Lung microvascular endothelial cell (primary cell): ENCODE measurements at regions not wholly inside any gene's neighbourhood (a gene's known extent, or its start where the extent isn't known, plus 50 kb on each side); places are given as distances from the start of the nearest gene placed in this dataset.
"Not testable (repeated sequence)": the region's sequence is repeated elsewhere in the genome, so short reads cannot be mapped to it uniquely, and the experiment has no call there.

Experiments
- DNase-seq, 2 donors: peaks; one replicate each; pipeline versions ENCODE4 v3.0.0 to v3.0.0-alpha.2; 2010; ENCODE audit warnings: low read depth in 2 of 2

DNA sequence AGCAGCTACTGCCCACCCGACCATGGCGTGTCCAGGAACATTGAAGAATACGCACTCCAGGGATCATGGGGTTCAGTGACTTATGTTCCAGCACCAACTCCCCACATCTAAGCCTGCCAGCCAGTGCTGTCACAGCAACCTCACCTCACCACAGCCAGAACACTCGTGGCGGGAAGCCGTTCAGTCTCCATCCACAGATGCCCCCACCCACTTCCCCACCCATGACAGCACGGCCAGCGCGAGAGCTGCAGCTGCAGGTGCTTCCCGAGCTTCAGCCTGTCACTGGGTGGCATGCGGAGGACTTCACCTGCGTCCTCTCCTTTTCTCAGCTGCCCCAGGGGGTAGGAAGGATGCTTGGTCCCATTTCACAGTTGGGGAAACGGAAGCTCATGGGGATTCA lies 50.3 kb downstream of the RBFOX3 start:
- DNase-seq = no peak

DNA sequence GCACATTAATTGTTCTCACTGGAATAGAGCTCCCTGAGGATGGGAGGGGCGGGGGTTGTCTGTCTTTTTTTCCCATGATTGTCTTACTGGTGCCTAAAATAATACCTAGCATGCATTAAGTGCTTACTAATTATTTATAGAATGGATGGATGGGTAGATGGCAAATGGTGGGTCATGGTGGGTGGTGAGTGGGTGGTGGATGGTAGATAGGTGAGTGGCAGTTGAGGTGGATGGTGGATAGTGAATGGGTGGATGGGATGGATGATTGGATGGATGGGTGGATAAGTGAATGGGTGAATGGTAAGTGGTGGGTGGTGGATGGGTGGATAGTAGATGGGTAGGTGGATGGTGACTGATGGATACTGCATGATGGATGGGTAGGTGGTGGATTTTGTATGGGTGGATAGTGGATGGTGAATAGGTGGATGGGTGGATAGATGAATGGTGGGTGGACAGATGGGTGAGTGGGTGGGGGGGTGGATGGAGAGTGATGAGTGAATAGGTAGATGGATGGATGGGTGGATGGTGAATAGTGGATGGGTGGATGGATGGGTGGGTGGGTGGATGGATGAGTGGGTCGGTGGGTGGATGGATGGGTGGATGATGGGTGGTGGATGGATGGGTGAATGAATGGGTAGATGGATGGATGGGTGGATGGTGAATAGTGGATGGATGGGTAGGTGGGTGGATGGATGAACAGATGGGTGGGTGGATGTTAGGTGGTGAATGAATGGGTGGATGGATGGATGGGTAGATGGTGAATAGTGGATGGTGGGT lies 51.6 kb downstream of the RBFOX3 start:
- no peak for DNase-seq

DNA sequence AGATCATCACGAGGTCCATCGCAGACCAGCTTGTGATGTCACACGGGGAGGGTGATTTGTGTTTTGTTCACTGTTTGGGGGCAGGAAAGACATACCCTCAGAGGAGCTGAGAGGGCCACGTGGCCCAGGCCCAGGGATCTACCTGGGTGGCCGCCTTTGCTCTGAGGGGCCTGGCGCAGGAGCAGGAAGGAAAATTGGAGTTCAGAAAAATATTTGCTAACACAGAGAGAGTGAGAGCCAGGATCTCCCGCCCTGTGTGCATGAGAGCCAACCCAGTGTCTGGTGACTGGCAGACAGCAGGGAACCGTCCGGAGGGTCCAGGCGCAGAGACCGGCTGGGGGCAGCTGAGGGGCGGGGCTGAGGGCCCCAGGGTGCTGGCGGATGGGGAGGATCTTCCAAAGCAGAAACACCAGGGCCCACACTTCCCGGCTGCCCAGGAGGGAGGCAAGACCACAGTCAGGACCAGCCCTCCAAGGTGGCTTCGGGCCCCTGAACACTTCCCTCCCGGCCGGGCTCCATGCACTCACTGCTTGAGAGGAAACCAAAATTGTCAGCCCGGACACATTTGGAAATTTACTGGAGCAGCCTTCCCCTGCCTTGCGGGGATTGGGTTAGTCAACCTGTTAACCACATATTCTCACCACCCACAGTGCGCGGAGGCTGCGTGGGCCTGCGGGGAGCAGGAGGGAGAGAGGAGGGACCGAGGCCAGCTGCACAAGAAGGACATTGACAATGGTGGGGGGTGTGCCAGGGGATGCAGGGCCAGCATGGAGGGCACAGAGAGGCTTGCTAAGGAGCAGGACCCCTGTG lies 52.6 kb downstream of the RBFOX3 start:
- DNase-seq = no peak

DNA sequence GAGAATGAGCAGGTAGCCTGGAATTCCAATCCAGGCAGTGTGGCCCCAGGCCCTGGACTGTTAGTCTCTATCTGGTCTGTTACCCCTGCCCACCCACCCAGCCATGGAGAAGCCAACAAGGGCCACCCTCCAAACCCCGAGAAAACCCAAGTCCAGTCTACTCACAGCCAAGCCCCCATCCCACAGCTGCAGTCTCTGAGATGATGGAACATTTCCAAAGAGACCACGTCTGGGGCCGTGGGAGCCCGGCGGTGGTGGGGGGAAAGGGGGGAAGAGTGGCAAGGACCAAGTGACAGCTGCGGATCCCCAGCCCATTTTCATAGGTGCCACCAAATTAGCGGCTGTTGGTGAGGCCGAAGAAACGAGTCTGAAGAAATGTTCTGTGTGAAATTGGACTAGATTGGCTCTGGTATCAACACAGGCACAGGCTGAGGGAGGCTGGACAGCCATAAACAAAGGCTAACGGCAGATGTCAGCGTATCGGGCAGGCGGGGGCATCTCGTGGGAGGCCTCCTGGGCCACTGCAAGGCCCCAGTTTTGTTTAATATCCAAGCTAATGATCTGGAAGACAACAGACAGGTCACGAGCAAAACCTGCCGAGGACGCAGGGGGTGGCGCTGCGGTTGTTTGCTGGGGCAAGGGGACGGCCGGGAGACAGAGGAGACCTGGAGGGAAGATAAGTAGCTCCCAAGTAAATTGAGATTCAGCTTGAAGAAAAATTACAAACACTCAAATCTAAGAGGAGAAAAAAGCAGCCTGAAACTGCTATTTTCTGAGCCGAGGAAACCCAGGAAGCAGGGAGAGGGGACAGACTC lies 53.4 kb downstream of the RBFOX3 start:
- no peak for DNase-seq

DNA sequence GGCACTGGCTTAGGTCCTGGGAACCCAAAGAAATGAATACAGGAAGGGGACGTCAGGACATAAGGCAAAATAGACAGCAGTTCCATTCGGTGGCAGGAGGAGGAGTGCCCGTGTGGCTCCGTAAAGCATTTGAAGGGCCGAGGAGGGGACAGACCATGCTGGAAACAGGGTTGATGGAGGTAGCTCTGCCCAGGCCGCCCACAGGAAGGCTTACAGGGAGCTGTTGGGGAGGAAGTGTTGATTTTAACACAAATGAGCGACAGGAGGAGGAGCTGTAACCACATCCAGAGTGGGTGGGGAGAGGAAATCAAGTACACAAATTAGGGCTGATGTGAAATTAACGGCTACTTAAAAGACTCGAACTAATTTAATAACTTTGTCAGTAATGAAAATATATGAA lies 54.6 kb downstream of the RBFOX3 start:
- no peak for DNase-seq

GRCh38 chr17:79555543-79555942 lies 55.3 kb downstream of the RBFOX3 start:
- no peak for DNase-seq

DNA sequence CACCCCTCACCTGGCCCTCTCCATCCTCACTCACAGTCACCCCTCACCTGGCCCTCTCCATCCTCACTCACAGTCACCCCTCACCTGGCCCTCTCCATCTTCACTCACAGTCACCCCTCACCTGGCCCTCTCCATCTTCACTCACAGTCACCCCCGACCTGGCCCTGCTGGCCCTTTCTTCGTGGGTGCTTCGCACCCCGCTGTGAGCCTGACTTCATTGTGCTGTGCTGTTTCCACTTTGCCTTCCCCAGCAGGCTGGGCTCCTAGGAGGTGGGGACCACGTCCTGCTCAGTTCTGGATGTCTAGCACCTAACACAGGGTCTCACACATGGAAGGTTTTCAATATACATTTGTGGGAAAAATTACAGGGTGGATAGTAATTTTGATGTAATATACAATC lies 56.5 kb downstream of the RBFOX3 start:
- DNase-seq = not testable (repeated sequence)

DNA sequence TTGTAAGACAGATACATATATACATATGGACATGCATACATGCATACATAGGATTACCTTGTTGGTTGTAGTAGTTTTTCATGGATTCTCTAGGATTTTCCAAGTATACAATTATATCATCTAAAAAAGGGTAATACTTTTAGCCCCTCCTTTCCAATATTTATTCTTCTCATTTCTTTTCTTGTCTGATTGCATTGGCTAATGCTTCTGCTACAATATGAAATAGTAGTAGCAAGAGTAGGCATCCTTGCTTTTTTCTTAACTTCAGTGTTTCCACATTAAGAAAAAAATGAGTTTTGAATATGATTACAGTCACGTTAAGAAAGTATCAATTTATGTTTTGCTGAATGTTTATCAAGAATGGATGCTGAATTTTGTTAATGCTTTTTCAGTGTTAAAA lies 58.0 kb downstream of the RBFOX3 start:
- DNase-seq = no peak

- no peak for DNase-seq
These were observed 58.4 kb downstream of the RBFOX3 start for GRCh38 chr17:79552405-79552804.

- DNase-seq = no peak
These were observed 61.5 kb downstream of the RBFOX3 start for GRCh38 chr17:79549141-79549915.

DNA sequence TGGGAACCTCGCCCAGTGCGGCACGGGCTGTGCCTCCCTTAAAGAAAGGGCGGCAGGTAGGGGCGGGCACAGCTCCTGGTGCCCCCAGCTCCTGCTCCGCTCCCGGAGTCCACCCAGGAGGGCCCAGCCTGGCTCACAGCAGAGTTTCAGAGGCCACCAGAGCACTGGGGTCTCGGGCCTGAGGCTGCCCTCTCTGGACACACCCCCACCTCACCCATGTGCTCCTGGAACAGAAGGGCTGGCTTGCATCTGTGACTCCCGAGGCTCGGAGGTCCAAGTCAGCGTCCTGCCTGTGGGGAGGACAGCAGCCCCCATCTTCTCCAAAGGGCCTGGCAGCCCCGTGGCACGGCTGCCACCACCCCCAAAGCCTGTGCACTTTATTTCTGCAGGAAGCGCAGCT lies 62.7 kb downstream of the RBFOX3 start:
- no peak for DNase-seq

- DNase-seq = no peak
These were observed 63.3 kb downstream of the RBFOX3 start for GRCh38 chr17:79547586-79547985.

GRCh38 chr17:79547171-79547570 lies 63.7 kb downstream of the RBFOX3 start:
- not testable (repeated sequence) for DNase-seq

DNA sequence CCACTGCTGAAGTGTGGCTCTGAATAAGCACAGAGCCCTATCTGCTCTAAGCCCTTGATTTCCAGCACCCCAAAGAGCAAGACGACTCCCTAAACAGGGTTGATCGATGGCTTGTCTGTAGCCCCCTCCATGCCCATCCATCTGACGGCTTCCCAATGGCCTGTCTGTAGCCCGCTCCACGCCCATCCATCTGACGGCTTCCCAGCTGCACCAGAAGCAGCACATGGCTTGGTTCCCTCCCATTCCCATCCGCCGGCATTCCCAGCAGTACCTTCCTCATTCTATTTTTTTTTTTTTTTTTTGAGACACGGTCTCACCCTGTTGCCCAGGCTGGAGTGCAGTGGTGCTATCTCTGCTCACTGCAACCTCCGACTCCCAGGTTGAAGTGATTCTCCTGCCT lies 64.5 kb downstream of the RBFOX3 start:
- DNase-seq = no peak

DNA sequence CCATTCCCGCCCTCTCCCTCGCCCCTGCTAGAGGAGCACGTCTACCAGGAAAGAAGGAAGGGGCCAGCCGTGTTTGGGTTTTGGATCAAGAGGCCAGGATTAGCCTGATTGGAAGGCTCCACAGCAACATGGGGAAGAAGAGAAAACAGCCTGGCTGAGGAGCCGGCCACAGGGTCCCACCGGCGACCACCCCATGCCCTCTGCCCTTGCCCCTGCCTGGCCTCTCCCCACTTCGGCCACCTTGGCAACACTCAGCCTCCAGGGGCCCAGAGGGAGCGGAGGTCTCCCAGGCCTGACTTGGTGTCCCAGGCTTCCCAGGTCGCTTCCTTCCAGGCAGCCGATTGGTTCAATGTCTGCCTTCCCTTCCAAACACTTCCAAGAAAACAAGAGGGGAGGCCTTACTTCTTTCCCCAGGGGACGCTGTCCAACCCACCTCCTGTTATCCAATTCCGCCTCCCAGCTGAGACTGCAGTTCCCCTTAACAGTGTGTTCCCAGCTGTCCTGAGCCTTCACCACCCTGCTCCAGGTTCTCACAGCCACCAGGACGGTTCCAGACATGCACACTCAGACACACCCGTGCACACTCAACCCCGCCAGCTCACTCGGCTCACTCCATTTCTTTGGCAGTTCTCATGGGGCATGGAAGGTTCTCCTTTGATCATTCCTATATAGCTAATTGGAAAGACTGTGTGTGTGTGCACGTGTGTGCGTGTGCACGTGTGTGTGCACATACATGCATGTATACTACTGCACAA lies 65.4 kb downstream of the RBFOX3 start:
- no peak for DNase-seq

- DNase-seq = no peak
These were observed 66.5 kb downstream of the RBFOX3 start for GRCh38 chr17:79544142-79544914.

DNA sequence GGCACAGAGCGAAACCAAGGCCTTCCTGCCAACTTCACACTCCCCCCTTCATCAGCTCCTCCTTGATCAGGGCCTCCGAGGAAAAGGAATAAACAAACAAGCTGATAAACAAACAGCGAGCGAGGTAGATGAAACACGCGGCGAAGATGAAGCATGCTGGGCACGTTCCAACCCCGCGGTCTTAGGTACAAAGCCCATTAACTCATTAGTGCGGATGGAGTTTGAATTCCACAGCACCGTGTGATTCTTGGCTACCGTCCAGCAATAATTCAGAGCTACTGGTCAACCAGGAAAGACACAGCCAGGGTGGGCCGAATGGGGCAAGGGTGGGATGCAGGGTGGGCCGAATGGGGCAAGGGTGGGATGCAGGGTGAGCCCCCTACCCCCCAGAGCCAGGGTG lies 67.3 kb downstream of the RBFOX3 start:
- DNase-seq = peak in 1 of 2 donors; percentile 30

DNA sequence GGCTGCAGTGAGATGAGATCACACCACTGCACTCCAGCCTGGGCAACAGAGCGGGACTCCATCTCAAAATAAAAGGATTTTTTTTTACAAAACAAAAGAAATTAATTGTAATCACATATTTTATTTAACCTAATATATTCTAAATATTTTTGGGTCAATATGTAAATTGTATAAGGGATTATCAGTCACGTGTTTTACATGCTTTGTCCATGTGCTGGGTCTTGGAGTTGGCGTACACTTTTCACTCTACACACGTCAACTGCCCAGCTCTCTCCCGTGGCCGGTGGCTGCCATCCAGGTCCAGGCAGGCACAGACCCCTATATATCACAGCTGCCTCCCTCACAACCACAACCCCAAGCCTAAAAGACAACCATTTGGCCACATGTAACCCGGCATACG lies 68.1 kb downstream of the RBFOX3 start:
- DNase-seq = no peak

DNA sequence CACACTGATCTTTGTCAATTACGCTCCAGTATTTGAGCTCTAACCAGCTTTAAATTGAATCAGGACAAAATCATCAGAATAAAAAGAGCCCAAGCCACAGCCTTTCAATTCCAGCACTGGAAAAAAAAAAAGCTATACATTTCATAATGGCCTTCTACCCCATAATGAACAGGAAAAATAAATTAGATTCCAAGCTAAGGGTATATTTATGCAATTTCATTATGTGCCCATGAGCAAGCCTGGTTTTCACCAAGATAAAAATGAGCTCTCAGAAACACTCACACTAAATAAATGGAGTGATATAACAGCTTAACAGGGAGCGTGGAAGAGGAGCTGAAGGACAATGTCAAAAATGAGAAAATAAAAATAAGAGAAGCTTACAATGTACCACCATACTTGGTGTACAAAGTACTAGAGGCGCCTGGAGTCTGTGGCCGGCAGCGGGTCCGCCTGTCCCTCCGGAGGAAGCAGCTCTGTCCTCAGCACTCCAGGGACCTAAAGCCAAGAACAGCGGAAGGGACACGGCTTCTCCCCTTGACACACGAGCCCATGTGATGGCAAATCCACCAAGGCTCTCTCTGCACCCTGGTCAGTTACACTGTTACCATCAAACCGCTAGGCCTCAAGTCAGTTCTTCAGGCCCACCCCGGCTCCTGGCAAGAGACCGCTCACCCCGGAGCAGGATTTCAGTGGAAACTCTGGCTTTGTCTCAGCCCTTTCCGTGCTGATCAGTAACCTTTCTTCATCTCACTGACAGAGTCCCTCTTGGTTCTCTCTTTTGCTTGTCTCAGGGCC lies 69.6 kb downstream of the RBFOX3 start:
- no peak for DNase-seq
